B cell (primary cell): ENCODE measurements at regions not wholly inside any gene's neighbourhood (a gene's known extent, or its start where the extent isn't known, plus 50 kb on each side); places are given as distances from the start of the nearest gene placed in this dataset.

Experiments used
- ATAC-seq: fragments of 200-7000 bp; cut with Tn5 transposase; one replicate; pipeline ENCODE4 v1.10.0; 2021; ENCODE audit warnings: low read depth, mild to moderate bottlenecking, moderate number of reproducible peaks, moderate library complexity
- CTCF ChIA-PET: fragments of 350-600 bp; sonication (Branson Sonifier 250); formaldehyde crosslinking; loops from one replicate; lab custom pipeline; 2021; ENCODE audit warnings: antibody characterized with exemption, inconsistent platforms; lab: Charles Lee
- POLR2A ChIA-PET: fragments of 350-600 bp; sonication (Branson Sonifier 250); formaldehyde crosslinking; loops from one replicate; lab custom pipeline; 2021; ENCODE audit warnings: antibody characterized with exemption; lab: Charles Lee
- DNase-seq: peaks from one replicate; pipeline ENCODE4 v3.0.0; 2013
- H2AFZ ChIP-seq: 2 replicates; pipeline ENCODE4 v1.6.1; 2012; ENCODE audit warnings: mild to moderate bottlenecking, low read depth, low read length; ENCODE audit not compliant: insufficient read depth, poor library complexity, severe bottlenecking
- H3K27ac ChIP-seq, 2 donors: 1 replicate in 1 of 2; 2 replicates in 1 of 2; pipeline ENCODE4 v1.5.1; 2012 to 2013; ENCODE audit warnings: low read length in 2 of 2, mild to moderate bottlenecking in 2 of 2, moderate library complexity in 1 of 2
- H3K27me3 ChIP-seq, 4 experiments: fragments of 200-600 bp in 1 of 4; sonication (generic) in 1 of 4; replicated peaks in 1 of 4; 1 replicate in 2 of 4; 2 replicates in 2 of 4; pipeline versions ENCODE4 v1.6.1 to v1.7.0; 2013 to 2016; ENCODE audit warnings: low read length in 3 of 4, mild to moderate bottlenecking in 2 of 4, mixed read lengths in 1 of 4, moderate library complexity in 1 of 4; ENCODE audit not compliant: insufficient read depth in 4 of 4, control insufficient read depth in 3 of 4; ENCODE audit errors: control extremely low read depth in 1 of 4
- H3K36me3 ChIP-seq, 2 experiments: replicated peaks in 1 of 2; 1 replicate in 1 of 2; 2 replicates in 1 of 2; pipeline versions ENCODE4 v1.6.1 to v1.7.1; 2013; ENCODE audit warnings: low read length in 1 of 2; ENCODE audit not compliant: insufficient read depth in 2 of 2, control insufficient read depth in 1 of 2; ENCODE audit errors: control extremely low read depth in 1 of 2, extremely low read depth in 1 of 2
- H3K4me1 ChIP-seq, 2 donors: fragments of 200-600 bp in 1 of 2; sonication (generic) in 1 of 2; 1 replicate in 1 of 2; 2 replicates in 1 of 2; pipeline versions ENCODE4 v1.5.1 to v1.6.1; 2013 to 2017; ENCODE audit warnings: low read length in 2 of 2; ENCODE audit not compliant: control insufficient read depth in 2 of 2, insufficient read depth in 2 of 2
- H3K4me2 ChIP-seq: replicated peaks from 2 replicates; pipeline ENCODE3; 2012; ENCODE audit warnings: mild to moderate bottlenecking, low read depth, low read length; ENCODE audit not compliant: poor library complexity, severe bottlenecking
- H3K4me3 ChIP-seq, 5 experiments: fragments of 200-600 bp in 1 of 5; sonication (generic) in 1 of 5; 1 replicate in 3 of 5; 2 replicates in 2 of 5; pipeline versions ENCODE4 v1.5.1 to v1.7.0; 2011 to 2016; ENCODE audit warnings: low read length in 4 of 5, mild to moderate bottlenecking in 4 of 5, low read depth in 2 of 5, control low read depth in 1 of 5, moderate library complexity in 1 of 5; ENCODE audit not compliant: insufficient read depth in 1 of 5; ENCODE audit errors: control extremely low read depth in 1 of 5, extremely low read depth in 1 of 5
- H3K79me2 ChIP-seq: fragments of 200-600 bp; sonication (generic); one replicate; pipeline ENCODE4 v1.6.0; 2016; ENCODE audit warnings: low read length; ENCODE audit not compliant: control insufficient read depth, insufficient read depth
- H3K9ac ChIP-seq: fragments of 200-600 bp; sonication (generic); 2 replicates; pipeline ENCODE4 v1.6.1; 2017; ENCODE audit warnings: mild to moderate bottlenecking, low read length, moderate library complexity
- H3K9me3 ChIP-seq, 3 donors: one replicate each; pipeline versions ENCODE4 v1.6.1 to v1.7.1; 2013; ENCODE audit warnings: low read length in 2 of 3; ENCODE audit not compliant: control insufficient read depth in 2 of 3, insufficient read depth in 1 of 3; ENCODE audit errors: control extremely low read depth in 1 of 3
- H4K20me1 ChIP-seq: 2 replicates; pipeline ENCODE4 v1.6.0; 2012; ENCODE audit warnings: mild to moderate bottlenecking, low read length; ENCODE audit not compliant: insufficient read depth, control insufficient read depth, poor library complexity, severe bottlenecking
- H3K27ac Mint-ChIP-seq: one replicate; pipeline ENCODE4 v1.8.0; 2021; ENCODE audit warnings: mixed read lengths
- H3K27me3 Mint-ChIP-seq: one replicate; pipeline ENCODE4 v1.8.0; 2021; ENCODE audit warnings: mixed read lengths
- H3K4me1 Mint-ChIP-seq: one replicate; pipeline ENCODE4 v1.8.0; 2021; ENCODE audit warnings: mixed read lengths
- H3K4me3 Mint-ChIP-seq: one replicate; pipeline ENCODE4 v1.8.0; 2021; ENCODE audit warnings: mixed read lengths
- H3K9me3 Mint-ChIP-seq: one replicate; pipeline ENCODE4 v1.8.0; 2022; ENCODE audit warnings: mixed read lengths; ENCODE audit not compliant: insufficient read depth
- CTCF ChIP-seq: fragments of 200-600 bp; IDR thresholded peaks from one replicate; pipeline ENCODE4 v1.8.0; 2022; ENCODE audit warnings: antibody characterized with exemption, mild to moderate bottlenecking
- EZH2 ChIP-seq: IDR thresholded peaks from 2 replicates; pipeline ENCODE4 v1.6.1; 2012; ENCODE audit warnings: borderline replicate concordance, low read depth, mild to moderate bottlenecking, moderate library complexity, low read length; ENCODE audit not compliant: insufficient read depth, poor library complexity, severe bottlenecking
- WGBS: methylation state at CpG from one replicate; pipeline ENCODE4 v1.1.5; 2013; ENCODE audit warnings: missing lambda C conversion rate; ENCODE audit not compliant: insufficient coverage; 5-methylcytosine and 5-hydroxymethylcytosine counted together
- intact Hi-C: fragments of 100-400 bp; cut with micrococcal nuclease; formaldehyde crosslinking; loops from one replicate; pipeline ENCODE4 v1.10.0; 2022

- H3K4me1 ChIP-seq = no peaks in the 10 kb centered on the region
- H3K27me3 Mint-ChIP-seq = no peaks in the 10 kb centered on the region
- no peak overlapping the region for H3K4me2 ChIP-seq
- no peaks in the 10 kb centered on the region for H3K79me2 ChIP-seq
- no peak overlapping the region for H3K4me3 Mint-ChIP-seq
- no peaks in the 10 kb centered on the region for H4K20me1 ChIP-seq
- TF ChIP-seq EZH2 (no peak), CTCF (no peak)
- H3K9me3 Mint-ChIP-seq = no peaks in the 10 kb centered on the region
- no peak overlapping the region for H3K4me3 ChIP-seq
- no peaks in the 10 kb centered on the region for H3K9me3 ChIP-seq
- H2AFZ ChIP-seq = no peak overlapping the region
- ATAC-seq (no peak), DNase-seq (no peak)
- H3K9ac ChIP-seq = no peak overlapping the region
- no peaks in the 10 kb centered on the region for H3K4me1 Mint-ChIP-seq
- 48% methylated on average over 3 of the region's 4 CpGs for WGBS
- CTCF ChIA-PET = no interaction called here
- intact Hi-C loops = no loop called here
- POLR2A ChIA-PET = no interaction called here
- no peak overlapping the region for H3K27ac Mint-ChIP-seq
- no peaks in the 10 kb centered on the region for H3K27me3 ChIP-seq
- no peaks in the 10 kb centered on the region for H3K36me3 ChIP-seq
- no peak overlapping the region for H3K27ac ChIP-seq
Measured at GRCh38 chr4:120004054-120004453, 62.6 kb downstream of the MAD2L1 start.

GRCh38 chr4:120003193-120003592 lies 63.5 kb downstream of the MAD2L1 start:
- DNase-seq (no peak), ATAC-seq (no peak)
- CTCF ChIA-PET = no interaction called here
- H4K20me1 ChIP-seq = no peaks in the 10 kb centered on the region
- no peak overlapping the region for H3K27ac ChIP-seq
- no peaks in the 10 kb centered on the region for H3K27me3 ChIP-seq
- Mint-ChIP-seq H3K9me3 (no peaks in the 10 kb centered on the region), H3K27me3 (no peaks in the 10 kb centered on the region), H3K4me3 (no peak overlapping the region), H3K4me1 (no peaks in the 10 kb centered on the region), H3K27ac (no peak overlapping the region)
- H2AFZ ChIP-seq = no peak overlapping the region
- no peak overlapping the region for H3K9ac ChIP-seq
- POLR2A ChIA-PET = no interaction called here
- intact Hi-C loops = no loop called here
- no peaks in the 10 kb centered on the region for H3K9me3 ChIP-seq
- H3K36me3 ChIP-seq = no peaks in the 10 kb centered on the region
- no peak overlapping the region for H3K4me2 ChIP-seq
- no peak overlapping the region for H3K4me3 ChIP-seq
- 100% methylated on average over 1 of the region's 3 CpGs for WGBS
- no peak for TF ChIP-seq EZH2
- no peak for TF ChIP-seq CTCF
- H3K79me2 ChIP-seq = no peaks in the 10 kb centered on the region
- no peaks in the 10 kb centered on the region for H3K4me1 ChIP-seq
